Stomach (tissue), 4 donors: ENCODE measurements at regions not wholly inside any gene's neighbourhood (a gene's known extent, or its start where the extent isn't known, plus 50 kb on each side); places are given as distances from the start of the nearest gene placed in this dataset.

Experiments used
- EP300 ChIP-seq: sonication (generic); formaldehyde crosslinking; IDR thresholded peaks from one replicate; pipeline ENCODE4 v1.6.1; 2017; ENCODE audit warnings: antibody characterized with exemption
- POLR2A ChIP-seq, 4 donors: fragments of 450-650 bp; IDR thresholded peaks; one replicate each; pipeline ENCODE4 v1.6.1; 2016; ENCODE audit warnings: antibody characterized with exemption in 4 of 4, control low read depth in 2 of 4, mild to moderate bottlenecking in 1 of 4, moderate library complexity in 1 of 4
- POLR2AphosphoS5 ChIP-seq, 3 donors: sonication (generic); formaldehyde crosslinking; IDR thresholded peaks; one replicate each; pipeline ENCODE4 v1.6.1; 2016; ENCODE audit warnings: antibody characterized with exemption in 3 of 3
- TF ChIP-seq, protein P1 (sequence below), 7 experiments: fragments of 450-650 bp in 4 of 7; fragments of 200-600 bp in 3 of 7; sonication (generic) in 3 of 7; IDR thresholded peaks; one replicate each; pipeline ENCODE4 v1.5.1; 2016 to 2019; ENCODE audit warnings: antibody characterized with exemption in 7 of 7, control low read depth in 2 of 7, mild to moderate bottlenecking in 1 of 7

DNA sequence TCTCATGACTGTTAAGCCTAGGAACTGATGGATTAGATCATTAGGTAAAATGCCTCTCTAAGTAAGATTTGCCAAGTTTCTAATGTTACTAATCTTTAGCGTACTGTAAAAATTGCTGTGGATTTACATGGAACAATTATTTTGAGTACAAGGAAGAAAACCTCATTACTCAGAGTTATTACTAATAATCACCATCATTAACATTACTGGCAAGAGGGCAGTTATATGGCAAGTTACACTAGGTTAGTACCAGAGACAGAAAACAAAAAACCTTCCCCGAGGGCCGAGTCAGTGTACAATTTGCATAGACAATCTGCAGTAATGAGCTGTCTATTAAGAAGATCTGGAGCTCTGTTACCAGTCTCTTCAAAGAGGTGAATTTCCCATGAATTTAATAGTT, 775.6 kb downstream of the GATA3 start:
- TF ChIP-seq POLR2A (IDR thresholded peaks at IDR 0.05) = no peak
- TF ChIP-seq, protein P1, sequence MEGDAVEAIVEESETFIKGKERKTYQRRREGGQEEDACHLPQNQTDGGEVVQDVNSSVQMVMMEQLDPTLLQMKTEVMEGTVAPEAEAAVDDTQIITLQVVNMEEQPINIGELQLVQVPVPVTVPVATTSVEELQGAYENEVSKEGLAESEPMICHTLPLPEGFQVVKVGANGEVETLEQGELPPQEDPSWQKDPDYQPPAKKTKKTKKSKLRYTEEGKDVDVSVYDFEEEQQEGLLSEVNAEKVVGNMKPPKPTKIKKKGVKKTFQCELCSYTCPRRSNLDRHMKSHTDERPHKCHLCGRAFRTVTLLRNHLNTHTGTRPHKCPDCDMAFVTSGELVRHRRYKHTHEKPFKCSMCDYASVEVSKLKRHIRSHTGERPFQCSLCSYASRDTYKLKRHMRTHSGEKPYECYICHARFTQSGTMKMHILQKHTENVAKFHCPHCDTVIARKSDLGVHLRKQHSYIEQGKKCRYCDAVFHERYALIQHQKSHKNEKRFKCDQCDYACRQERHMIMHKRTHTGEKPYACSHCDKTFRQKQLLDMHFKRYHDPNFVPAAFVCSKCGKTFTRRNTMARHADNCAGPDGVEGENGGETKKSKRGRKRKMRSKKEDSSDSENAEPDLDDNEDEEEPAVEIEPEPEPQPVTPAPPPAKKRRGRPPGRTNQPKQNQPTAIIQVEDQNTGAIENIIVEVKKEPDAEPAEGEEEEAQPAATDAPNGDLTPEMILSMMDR (IDR thresholded peaks at IDR 0.05) = no peak
- TF ChIP-seq EP300 = no peak
- TF ChIP-seq POLR2AphosphoS5 (IDR thresholded peaks at IDR 0.05) = no peak
